GM21619 (cell line): ENCODE measurements at regions not wholly inside any gene's neighbourhood (a gene's known extent, or its start where the extent isn't known, plus 50 kb on each side); places are given as distances from the start of the nearest gene placed in this dataset.

Experiments
- ATAC-seq: cut with Tn5 transposase; IDR thresholded peaks from one replicate; pipeline ENCODE4 v1.9.1; 2021; ENCODE audit not compliant: unreplicated experiment

GRCh38 chr2:222064286-222064685 lies 234.5 kb downstream of the PAX3 start:
- ATAC-seq: no peak

- no peak for ATAC-seq
Measured at GRCh38 chr2:222058819-222059445, 239.9 kb downstream of the PAX3 start.

- ATAC-seq: no peak
Measured at GRCh38 chr2:222057347-222058073, 241.3 kb downstream of the PAX3 start.

- no peak for ATAC-seq
Measured at GRCh38 chr2:222055328-222055727, 243.5 kb downstream of the PAX3 start.

- ATAC-seq: no peak
Measured at GRCh38 chr2:222054813-222055212, 244.0 kb downstream of the PAX3 start.

GRCh38 chr2:222052934-222053367 lies 245.8 kb downstream of the PAX3 start:
- no peak for ATAC-seq

GRCh38 chr2:222050981-222051380 lies 247.8 kb downstream of the PAX3 start:
- ATAC-seq: no peak

GRCh38 chr2:222049946-222050345 lies 248.9 kb downstream of the PAX3 start:
- no peak for ATAC-seq

- ATAC-seq: no peak
Measured at GRCh38 chr2:222043897-222044296, 254.9 kb downstream of the PAX3 start.

GRCh38 chr2:222042666-222043065 lies 256.1 kb downstream of the PAX3 start:
- ATAC-seq: no peak

- ATAC-seq: no peak
Measured at GRCh38 chr2:222040333-222040732, 258.5 kb downstream of the PAX3 start.

GRCh38 chr2:222039821-222040220 lies 259.0 kb downstream of the PAX3 start:
- ATAC-seq: no peak

GRCh38 chr2:222038067-222038802 lies 260.6 kb downstream of the PAX3 start:
- ATAC-seq: no peak

- ATAC-seq: no peak
Measured at GRCh38 chr2:222037211-222037610, 261.6 kb downstream of the PAX3 start.

GRCh38 chr2:222034058-222034457 lies 264.7 kb downstream of the PAX3 start:
- ATAC-seq: no peak

- ATAC-seq: no peak
Measured at GRCh38 chr2:222033541-222033940, 265.3 kb downstream of the PAX3 start.

GRCh38 chr2:222025881-222026271 lies 272.9 kb downstream of the PAX3 start:
- no peak for ATAC-seq

GRCh38 chr2:222024932-222025880 lies 273.6 kb downstream of the PAX3 start:
- no peak for ATAC-seq

- no peak for ATAC-seq
Measured at GRCh38 chr2:222017252-222017850, 281.4 kb downstream of the PAX3 start.

- ATAC-seq: no peak
Measured at GRCh38 chr2:222013889-222014288, 284.9 kb downstream of the PAX3 start.
